HG03159 (cell line): ENCODE measurements at regions not wholly inside any gene's neighbourhood (a gene's known extent, or its start where the extent isn't known, plus 50 kb on each side); places are given as distances from the start of the nearest gene placed in this dataset.

Experiments
- ATAC-seq: cut with Tn5 transposase; IDR thresholded peaks from one replicate; pipeline ENCODE4 v1.9.1; 2021; ENCODE audit warnings: mild to moderate bottlenecking, moderate library complexity; ENCODE audit not compliant: unreplicated experiment

GRCh38 chr13:39892721-39893685 is 237.5 kb downstream of the COG6 start:
- no peak for ATAC-seq

GRCh38 chr13:39893808-39894207 is 238.3 kb downstream of the COG6 start:
- ATAC-seq, result no peak

- ATAC-seq, result no peak
Measured at GRCh38 chr13:39894586-39894985, 239.1 kb downstream of the COG6 start.

- no peak for ATAC-seq
Measured at GRCh38 chr13:39895254-39895653, 239.8 kb downstream of the COG6 start.

- ATAC-seq, result no peak
Measured at GRCh38 chr13:39897636-39898035, 242.2 kb downstream of the COG6 start.

GRCh38 chr13:39900106-39900750 is 244.8 kb downstream of the COG6 start:
- no peak for ATAC-seq

- no peak for ATAC-seq
Measured at GRCh38 chr13:39904959-39905358, 249.5 kb downstream of the COG6 start.

GRCh38 chr13:39909634-39910033 is 254.2 kb downstream of the COG6 start:
- ATAC-seq, result no peak

- no peak for ATAC-seq
Measured at GRCh38 chr13:39910041-39910440, 254.6 kb downstream of the COG6 start.

- no peak for ATAC-seq
Measured at GRCh38 chr13:39910833-39911232, 255.4 kb downstream of the COG6 start.

- ATAC-seq, result no peak
Measured at GRCh38 chr13:39913339-39913738, 257.9 kb downstream of the COG6 start.

- ATAC-seq, result no peak
Measured at GRCh38 chr13:39913928-39914327, 258.5 kb downstream of the COG6 start.

GRCh38 chr13:39915418-39915817 is 260.0 kb downstream of the COG6 start:
- ATAC-seq, result no peak

- no peak for ATAC-seq
Measured at GRCh38 chr13:39916330-39916729, 260.9 kb downstream of the COG6 start.

GRCh38 chr13:39918620-39919236 is 263.3 kb downstream of the COG6 start:
- no peak for ATAC-seq

GRCh38 chr13:39920613-39921012 is 265.2 kb downstream of the COG6 start:
- ATAC-seq, result no peak

- ATAC-seq, result no peak
Measured at GRCh38 chr13:39926345-39926744, 270.9 kb downstream of the COG6 start.

- no peak for ATAC-seq
Measured at GRCh38 chr13:39928261-39928660, 272.8 kb downstream of the COG6 start.

- no peak for ATAC-seq
Measured at GRCh38 chr13:39929583-39929982, 274.1 kb downstream of the COG6 start.

GRCh38 chr13:39930060-39930459 is 274.6 kb downstream of the COG6 start:
- no peak for ATAC-seq

GRCh38 chr13:39930544-39931444 is 275.3 kb downstream of the COG6 start:
- no peak for ATAC-seq
